A673 (cell line): ENCODE measurements at regions not wholly inside any gene's neighbourhood (a gene's known extent, or its start where the extent isn't known, plus 50 kb on each side); places are given as distances from the start of the nearest gene placed in this dataset.

Source experiments
- BruUV-seq: library from RNA; stranded (reverse); fragments of 400-500 nt; replicated peaks from 2 replicates; lab custom pipeline; 2021; lab: Mats Ljungman, UMichigan
- CTCF ChIA-PET: fragments of 300-600 bp; sonication (Branson Sonifier 250); formaldehyde crosslinking; loops from one replicate; lab custom pipeline; 2022; ENCODE audit warnings: antibody characterized with exemption; lab: Charles Lee
- POLR2A ChIA-PET: fragments of 300-600 bp; sonication (Branson Sonifier 250); formaldehyde crosslinking; loops from one replicate; lab custom pipeline; 2022; ENCODE audit warnings: antibody characterized with exemption; ENCODE audit not compliant: low non-redundant PET; lab: Charles Lee
- DNase-seq: peaks from one replicate; pipeline ENCODE4 v3.0.0-alpha.2; 2015; ENCODE audit warnings: low spot score
- H3K27ac ChIP-seq: fragments of 200-600 bp; sonication (generic); 2 replicates; pipeline ENCODE4 v1.5.1; 2016; ENCODE audit warnings: mixed run types, low read depth, mild to moderate bottlenecking, mixed read lengths, antibody characterized with exemption, low read length; ENCODE audit not compliant: poor library complexity, severe bottlenecking
- H3K27me3 ChIP-seq: fragments of 200-600 bp; sonication (generic); replicated peaks from 2 replicates; pipeline ENCODE4 v1.6.1; 2017; ENCODE audit warnings: mixed run types, low read depth, mild to moderate bottlenecking, mixed read lengths, antibody characterized with exemption, low read length; ENCODE audit not compliant: insufficient read depth, poor library complexity
- H3K36me3 ChIP-seq: fragments of 200-600 bp; sonication (generic); 2 replicates; pipeline ENCODE4 v1.6.1; 2016; ENCODE audit warnings: mixed run types, mild to moderate bottlenecking, mixed read lengths, antibody characterized with exemption, low read length; ENCODE audit not compliant: insufficient read depth, poor library complexity, severe bottlenecking
- H3K4me1 ChIP-seq: fragments of 200-600 bp; sonication (generic); 2 replicates; pipeline ENCODE4 v1.6.1; 2017; ENCODE audit warnings: mixed run types, mild to moderate bottlenecking, mixed read lengths, antibody characterized with exemption, low read length; ENCODE audit not compliant: insufficient read depth, poor library complexity, severe bottlenecking
- H3K4me3 ChIP-seq: fragments of 200-600 bp; sonication (generic); 2 replicates; pipeline ENCODE4 v1.5.1; 2016; ENCODE audit warnings: low read depth, mixed run types, mild to moderate bottlenecking, mixed read lengths, low read length; ENCODE audit not compliant: poor library complexity, severe bottlenecking
- H3K9me3 ChIP-seq: fragments of 200-600 bp; sonication (generic); 2 replicates; pipeline ENCODE4 v1.6.1; 2016; ENCODE audit warnings: mixed run types, low read depth, mild to moderate bottlenecking, mixed read lengths, antibody characterized with exemption, low read length; ENCODE audit not compliant: poor library complexity, severe bottlenecking
- CTCF ChIP-seq: fragments of 300-800, 200-600 bp; sonication (generic); conservative IDR thresholded peaks from 2 replicates; pipeline ENCODE4 v1.5.1; 2017; ENCODE audit warnings: low read depth, mild to moderate bottlenecking, antibody characterized with exemption, low read length, moderate library complexity, mixed read lengths
- EZH2 ChIP-seq: fragments of 200-600 bp; sonication (generic); IDR thresholded peaks from 2 replicates; pipeline ENCODE4 v1.6.1; 2017; ENCODE audit warnings: borderline replicate concordance, low read depth, mild to moderate bottlenecking, mixed read lengths, antibody characterized with exemption, low read length; ENCODE audit not compliant: poor library complexity, severe bottlenecking
- intact Hi-C: fragments of 100-400 bp; cut with micrococcal nuclease; formaldehyde crosslinking; loops from one replicate; pipeline ENCODE4 v1.10.0; 2022; ENCODE audit not compliant: unreplicated experiment

GRCh38 chr1:102096162-102096561 lies 99.4 kb upstream of the OLFM3 start:
- Histone ChIP-seq H3K9me3 (no peaks in the 10 kb centered on the region), H3K4me1 (peaks cover 15% of the 10 kb centered on the region), H3K4me3 (no peak overlapping the region), H3K27me3 (no peaks in the 10 kb centered on the region), H3K27ac (no peak overlapping the region), H3K36me3 (no peaks in the 10 kb centered on the region)
- intact Hi-C loops = no loop called here
- ChIA-PET CTCF (interaction anchor here (0.5 kb wide), 1 partner anchor 1265 kb away, joined by 3 read pairs; no protein-coding TSS in a partner anchor), POLR2A (no interaction called here)
- no peak for TF ChIP-seq EZH2
- TF ChIP-seq CTCF = no peak
- BruUV-seq = no TSS peak
- no peak for DNase-seq

GRCh38 chr1:102089791-102090190 lies 93.1 kb upstream of the OLFM3 start:
- ChIA-PET CTCF (no interaction called here), POLR2A (no interaction called here)
- Histone ChIP-seq H3K4me3 (no peak overlapping the region), H3K4me1 (no peaks in the 10 kb centered on the region), H3K27ac (no peak overlapping the region), H3K9me3 (peaks cover 10% of the 10 kb centered on the region), H3K36me3 (no peaks in the 10 kb centered on the region), H3K27me3 (no peaks in the 10 kb centered on the region)
- no peak for TF ChIP-seq EZH2
- TF ChIP-seq CTCF = no peak
- no TSS peak for BruUV-seq
- intact Hi-C loops = no loop called here
- no peak for DNase-seq

GRCh38 chr1:102085896-102086295 lies 89.2 kb upstream of the OLFM3 start:
- DNase-seq = no peak
- TF ChIP-seq EZH2 = no peak
- TF ChIP-seq CTCF = no peak
- no peak overlapping the region for H3K27ac ChIP-seq
- H3K27me3 ChIP-seq = no peaks in the 10 kb centered on the region
- H3K4me3 ChIP-seq = no peak overlapping the region
- H3K4me1 ChIP-seq = no peaks in the 10 kb centered on the region
- CTCF ChIA-PET = no interaction called here
- intact Hi-C loops = no loop called here
- H3K36me3 ChIP-seq = no peaks in the 10 kb centered on the region
- H3K9me3 ChIP-seq = peaks cover 10% of the 10 kb centered on the region
- no TSS peak for BruUV-seq
- POLR2A ChIA-PET = no interaction called here
